ENCODE measurements at regions not wholly inside any gene's neighbourhood (a gene's known extent, or its start where the extent isn't known, plus 50 kb on each side); places are given as distances from the start of the nearest gene placed in this dataset.

DNA sequence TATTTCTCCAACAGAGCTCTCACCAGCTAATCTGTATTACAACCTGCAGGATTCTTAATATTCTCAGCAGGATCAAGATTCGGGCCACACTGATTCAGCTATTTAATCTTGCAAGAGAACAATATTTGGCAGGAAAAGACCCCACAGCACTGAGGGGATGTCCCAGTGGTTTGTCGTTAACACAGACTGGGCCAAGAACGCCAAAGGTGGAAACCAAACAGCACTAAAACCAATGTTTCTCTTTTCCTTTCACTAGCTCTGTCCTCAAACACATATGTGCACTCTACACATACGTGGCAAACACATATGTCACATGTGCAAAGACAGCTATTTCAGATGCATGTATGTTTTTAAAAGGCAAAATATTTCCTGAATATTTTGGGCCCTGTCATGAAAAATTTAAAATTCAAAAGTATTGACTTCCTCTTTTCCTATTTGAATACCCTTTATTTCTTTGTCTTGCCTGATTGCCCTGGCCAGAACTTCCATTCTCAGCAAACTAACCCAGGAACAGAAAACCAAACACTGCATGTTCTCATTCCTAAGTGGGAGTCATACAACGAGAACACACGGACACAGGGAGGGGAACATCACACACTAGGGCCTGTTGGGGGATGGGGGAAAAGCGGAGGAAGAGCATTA is 51.7 kb upstream of the NEBL start:
- Mint-ChIP-seq H3K27me3 (ENCODE audit: low read depth) (no peaks in the 10 kb centered on the region), H3K9me3 (ENCODE audit: low read depth) (no peaks in the 10 kb centered on the region), H3K4me1 (ENCODE audit: low read depth) (no peaks in the 10 kb centered on the region), H3K4me3 (ENCODE audit: unreplicated experiment) (no peak overlapping the region), H3K36me3 (ENCODE audit: low read depth) (no peaks in the 10 kb centered on the region), H3K27ac (ENCODE audit: unreplicated experiment) (no peak overlapping the region)
- no peak for DNase-seq (ENCODE audit: low spot score)
- TF ChIP-seq, protein P1, sequence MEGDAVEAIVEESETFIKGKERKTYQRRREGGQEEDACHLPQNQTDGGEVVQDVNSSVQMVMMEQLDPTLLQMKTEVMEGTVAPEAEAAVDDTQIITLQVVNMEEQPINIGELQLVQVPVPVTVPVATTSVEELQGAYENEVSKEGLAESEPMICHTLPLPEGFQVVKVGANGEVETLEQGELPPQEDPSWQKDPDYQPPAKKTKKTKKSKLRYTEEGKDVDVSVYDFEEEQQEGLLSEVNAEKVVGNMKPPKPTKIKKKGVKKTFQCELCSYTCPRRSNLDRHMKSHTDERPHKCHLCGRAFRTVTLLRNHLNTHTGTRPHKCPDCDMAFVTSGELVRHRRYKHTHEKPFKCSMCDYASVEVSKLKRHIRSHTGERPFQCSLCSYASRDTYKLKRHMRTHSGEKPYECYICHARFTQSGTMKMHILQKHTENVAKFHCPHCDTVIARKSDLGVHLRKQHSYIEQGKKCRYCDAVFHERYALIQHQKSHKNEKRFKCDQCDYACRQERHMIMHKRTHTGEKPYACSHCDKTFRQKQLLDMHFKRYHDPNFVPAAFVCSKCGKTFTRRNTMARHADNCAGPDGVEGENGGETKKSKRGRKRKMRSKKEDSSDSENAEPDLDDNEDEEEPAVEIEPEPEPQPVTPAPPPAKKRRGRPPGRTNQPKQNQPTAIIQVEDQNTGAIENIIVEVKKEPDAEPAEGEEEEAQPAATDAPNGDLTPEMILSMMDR (IDR thresholded peaks at IDR 0.05) = no peak
